KBM-7 (cell line): ENCODE measurements at regions not wholly inside any gene's neighbourhood (a gene's known extent, or its start where the extent isn't known, plus 50 kb on each side); places are given as distances from the start of the nearest gene placed in this dataset.

Source experiments
- DNase-seq: peaks from one replicate; pipeline ENCODE4 v3.0.0-alpha.2; 2015
- in situ Hi-C: fragments of 300-500 bp; cut with MboI; formaldehyde crosslinking; loops from 2 replicates; pipeline ENCODE4 v1.14.3; 2020; ENCODE audit warnings: low sequenced_read_pairs, low pct_unique_long_range_greater_than_20kb, mixed read lengths

- DNase-seq: no peak
- in situ Hi-C loops: no loop called here
Observed at GRCh38 chr7:26051021-26051420, 101.0 kb upstream of the NFE2L3 start.

GRCh38 chr7:26052706-26053105 lies 99.3 kb upstream of the NFE2L3 start:
- in situ Hi-C loops: no loop called here
- no peak for DNase-seq

DNA sequence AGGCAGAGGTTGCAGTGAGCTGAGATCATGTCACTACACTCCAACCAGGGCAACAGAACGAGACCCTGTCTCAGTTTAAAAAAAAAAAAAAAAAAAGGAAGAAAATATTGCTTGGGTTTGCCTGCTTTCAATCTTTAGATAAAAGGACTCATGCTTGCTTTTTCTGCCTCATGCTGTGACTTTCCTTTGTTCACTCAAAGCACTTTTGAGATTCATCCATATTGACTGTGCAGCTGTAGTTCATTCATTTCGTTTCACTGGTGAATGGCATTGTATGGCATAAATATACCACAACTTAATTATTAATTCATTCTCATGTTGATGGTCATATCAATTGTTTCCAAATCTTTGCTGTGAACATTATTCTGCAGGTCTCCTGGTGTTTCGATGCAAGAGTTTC lies 97.6 kb upstream of the NFE2L3 start:
- no peak for DNase-seq
- in situ Hi-C loops: no loop called here

DNA sequence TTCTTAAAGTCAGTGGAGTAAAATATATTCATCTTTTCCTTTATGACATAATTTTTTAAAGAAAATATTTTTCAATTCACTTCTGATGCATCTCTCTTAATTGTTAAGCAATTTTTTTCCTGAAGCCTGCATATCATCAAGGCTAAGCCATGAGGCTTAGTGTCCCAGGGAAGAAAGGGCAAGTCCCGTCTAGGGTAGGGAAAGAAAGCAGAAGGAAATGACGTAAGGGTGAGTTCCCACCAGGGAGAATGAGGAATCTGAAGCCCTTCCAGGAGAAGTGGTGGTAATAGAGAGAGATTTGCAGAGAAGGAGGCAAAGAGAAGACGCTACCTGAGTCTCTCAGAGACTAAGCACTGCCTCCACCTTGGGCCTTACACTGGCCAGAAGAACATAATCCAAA lies 96.8 kb upstream of the NFE2L3 start:
- in situ Hi-C loops: no loop called here
- no peak for DNase-seq

GRCh38 chr7:26060733-26061677 lies 91.0 kb upstream of the NFE2L3 start:
- no peak for DNase-seq
- in situ Hi-C loops: no loop called here

GRCh38 chr7:26061678-26062603 lies 90.1 kb upstream of the NFE2L3 start:
- DNase-seq: peak; percentile 84
- in situ Hi-C loops: no loop called here

GRCh38 chr7:26065652-26066051 lies 86.3 kb upstream of the NFE2L3 start:
- in situ Hi-C loops: no loop called here
- no peak for DNase-seq

DNA sequence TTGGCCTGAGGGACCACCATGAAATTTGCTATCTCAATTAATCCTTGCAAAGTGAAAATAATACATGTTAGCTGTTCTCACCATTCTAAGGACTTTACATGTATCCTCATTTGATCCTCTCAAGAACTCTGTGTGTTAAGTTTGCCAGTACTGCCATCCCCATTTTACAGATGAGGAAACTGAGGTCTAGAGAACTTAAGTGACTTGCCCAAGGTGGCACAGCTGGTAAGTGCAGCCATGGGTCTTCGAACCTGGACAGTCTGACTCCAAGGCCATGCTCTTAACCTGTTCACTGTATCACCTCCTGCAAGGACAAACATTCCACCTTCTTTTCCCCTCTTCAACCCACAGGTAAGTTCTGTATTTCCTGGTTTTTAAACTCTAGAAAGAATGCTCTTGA lies 85.3 kb upstream of the NFE2L3 start:
- no peak for DNase-seq
- in situ Hi-C loops: no loop called here

DNA sequence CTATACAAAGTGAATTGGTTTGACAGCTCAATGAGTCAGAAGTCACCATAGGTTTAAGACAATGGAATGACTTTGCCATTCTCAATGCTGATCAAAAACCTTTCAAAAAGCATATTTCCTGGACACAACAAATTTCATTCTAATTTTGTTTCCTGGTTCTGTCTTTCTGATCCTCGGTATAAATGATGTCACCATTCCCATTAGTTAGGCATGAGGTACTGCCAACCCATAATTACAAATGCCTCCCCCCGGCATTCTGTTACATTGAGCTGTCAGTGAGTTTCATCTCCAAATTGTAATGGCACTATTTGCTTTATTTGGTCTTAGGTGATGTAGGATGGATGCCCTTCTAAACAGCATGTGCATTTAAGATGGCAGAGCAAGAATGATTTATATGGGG lies 81.7 kb upstream of the NFE2L3 start:
- no peak for DNase-seq
- in situ Hi-C loops: no loop called here

DNA sequence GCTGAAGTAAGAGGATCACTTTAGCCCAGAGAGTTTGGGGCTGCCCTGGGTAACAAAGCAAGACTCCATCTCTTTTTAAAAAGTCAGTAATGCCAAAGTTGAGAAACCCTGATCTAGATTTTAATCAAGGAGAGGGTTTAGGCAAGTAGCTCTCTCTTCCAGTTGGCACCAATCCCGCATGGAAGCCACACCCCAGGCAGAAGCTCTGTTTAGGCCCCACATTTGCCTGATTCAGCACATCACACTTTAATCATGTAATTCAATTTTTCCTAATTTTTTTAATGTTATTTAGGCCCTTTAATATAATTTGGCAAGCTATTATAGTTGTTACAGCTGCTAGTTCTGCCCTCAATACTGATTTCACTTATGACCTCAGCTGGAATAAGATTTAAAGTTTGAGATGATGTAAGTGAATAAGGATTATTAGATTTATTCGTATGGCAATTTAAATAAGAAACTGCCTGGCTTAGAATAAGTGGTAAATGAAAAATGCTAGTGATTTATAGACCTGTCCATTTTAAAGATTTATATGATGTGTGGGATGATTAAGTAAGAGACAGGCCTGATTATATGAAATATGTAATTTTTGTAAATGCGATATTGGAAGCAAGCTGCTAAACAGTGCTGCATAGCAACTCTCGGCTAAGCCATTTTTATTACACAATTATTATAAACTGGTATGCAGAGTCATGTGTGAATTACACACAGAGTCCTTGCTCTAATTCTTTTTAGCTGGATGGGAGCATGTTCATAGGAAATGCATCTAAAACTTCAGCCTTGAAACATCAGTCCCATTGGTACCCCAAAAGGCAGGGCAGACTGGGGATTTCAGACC lies 80.2 kb upstream of the NFE2L3 start:
- no peak for DNase-seq
- in situ Hi-C loops: no loop called here

GRCh38 chr7:26073041-26073440 lies 79.0 kb upstream of the NFE2L3 start:
- DNase-seq: no peak
- in situ Hi-C loops: no loop called here

DNA sequence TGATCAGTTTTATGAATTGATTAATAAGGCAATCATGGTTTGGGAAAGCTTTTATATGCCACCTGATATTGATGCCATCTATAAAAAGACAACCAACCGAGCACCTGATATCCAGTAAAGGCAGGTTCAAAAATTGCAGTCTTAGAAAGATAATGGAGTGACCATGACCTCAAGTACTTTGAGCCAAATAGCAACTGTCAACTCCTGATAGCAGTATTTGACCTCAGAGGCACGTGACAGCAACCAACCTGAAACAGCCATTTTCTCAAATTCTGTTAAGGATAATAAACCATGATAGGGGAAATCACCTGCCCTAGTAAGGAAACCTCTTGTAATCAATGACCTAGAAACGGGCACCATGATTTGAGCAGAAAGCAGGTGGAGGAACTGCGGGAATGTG lies 77.1 kb upstream of the NFE2L3 start:
- in situ Hi-C loops: loop anchor here (25.0 kb wide), 1 partner anchor 287 kb away; no protein-coding TSS in a partner anchor
- DNase-seq: no peak

GRCh38 chr7:26076691-26077090 lies 75.3 kb upstream of the NFE2L3 start:
- in situ Hi-C loops: loop anchor here (25.0 kb wide), 1 partner anchor 286 kb away; no protein-coding TSS in a partner anchor
- DNase-seq: no peak

DNA sequence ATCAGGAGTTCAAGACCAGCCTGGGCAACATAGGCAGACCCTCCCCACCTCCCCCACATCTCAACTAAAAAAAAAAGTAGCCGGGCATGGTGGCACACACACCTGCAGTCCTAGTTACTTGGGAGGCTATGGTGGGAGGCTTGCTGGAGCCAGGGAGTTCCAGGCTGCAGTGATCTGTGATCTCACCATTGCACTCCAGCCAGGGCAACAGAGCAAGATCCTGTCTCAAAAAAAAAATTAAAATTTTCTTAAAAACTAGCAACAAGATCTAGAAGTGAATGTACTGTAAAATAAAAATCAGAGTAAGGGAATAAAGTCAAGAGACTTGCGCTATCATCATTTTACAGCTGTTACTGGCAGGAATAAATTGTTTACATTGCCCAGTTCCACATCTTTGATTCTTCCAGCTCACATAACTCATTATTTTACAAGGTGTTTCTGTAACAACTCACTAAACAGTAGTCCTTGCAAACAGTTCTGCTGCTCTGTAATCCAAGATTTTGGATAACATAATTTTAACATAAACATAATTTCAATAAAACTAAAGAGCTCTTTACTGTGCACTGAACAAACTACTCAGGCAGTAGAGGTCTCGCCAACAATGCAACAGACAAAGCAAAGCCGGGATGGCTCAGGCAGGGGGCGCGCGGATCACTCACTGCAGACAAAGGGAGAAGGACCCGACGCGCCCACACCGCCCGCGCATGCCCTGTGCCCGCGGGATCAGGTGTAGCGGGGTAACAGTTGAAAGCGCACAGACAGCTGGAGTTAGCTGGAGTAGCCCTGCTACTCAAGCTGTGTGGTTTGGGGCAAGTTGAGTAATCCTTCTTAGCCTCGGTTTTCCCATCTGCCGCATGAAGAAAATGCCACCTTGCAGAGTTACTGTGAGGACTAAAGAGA lies 73.3 kb upstream of the NFE2L3 start:
- peak; percentile 87 for DNase-seq
- in situ Hi-C loops: loop anchor here (25.0 kb wide), 1 partner anchor 284 kb away; no protein-coding TSS in a partner anchor

- no peak for DNase-seq
- in situ Hi-C loops: loop anchor here (25.0 kb wide), 1 partner anchor 281 kb away; no protein-coding TSS in a partner anchor
Observed at GRCh38 chr7:26081638-26082037, 70.4 kb upstream of the NFE2L3 start.

- in situ Hi-C loops: loop anchor here (25.0 kb wide), 1 partner anchor 279 kb away; no protein-coding TSS in a partner anchor
- no peak for DNase-seq
Observed at GRCh38 chr7:26083113-26083512, 68.9 kb upstream of the NFE2L3 start.

DNA sequence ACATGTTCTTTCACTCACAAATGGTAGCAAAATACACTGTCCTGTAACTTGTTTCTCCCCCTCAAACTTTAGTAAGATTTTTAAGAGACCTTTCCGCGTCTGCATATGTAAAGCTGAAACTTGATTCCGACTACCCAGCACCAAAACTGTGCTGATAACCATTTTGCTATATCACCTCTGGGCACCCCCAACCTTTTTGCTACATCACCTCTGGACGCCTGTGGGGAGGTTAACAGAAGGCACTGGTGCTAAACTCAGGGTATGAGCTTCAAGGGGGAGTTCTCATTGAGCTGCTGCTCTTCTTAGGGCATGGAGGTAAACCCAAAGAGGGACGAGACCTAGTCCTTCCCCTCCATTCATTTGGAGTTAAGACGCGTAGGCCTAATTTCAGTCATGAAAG lies 67.6 kb upstream of the NFE2L3 start:
- no peak for DNase-seq
- in situ Hi-C loops: loop anchor here (25.0 kb wide), 1 partner anchor 278 kb away; no protein-coding TSS in a partner anchor

DNA sequence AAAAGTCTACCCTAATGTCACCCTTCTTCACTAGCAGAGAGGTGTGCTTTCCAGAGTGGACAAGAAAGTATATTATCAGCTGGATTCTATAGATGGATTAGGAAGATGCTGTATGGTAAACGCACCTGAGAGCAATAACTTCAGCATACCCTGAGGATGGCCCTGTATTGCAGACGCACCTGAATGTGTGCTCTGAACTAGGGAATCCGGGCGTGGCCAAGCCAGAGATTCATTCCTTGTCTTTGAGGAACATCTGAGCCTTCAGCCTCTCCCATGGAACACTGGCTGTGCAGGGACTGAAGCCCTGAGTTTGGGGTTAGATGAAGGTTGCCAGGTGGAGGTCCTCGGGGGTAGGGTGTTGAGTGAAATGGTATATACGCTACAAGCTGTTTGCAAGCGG lies 66.2 kb upstream of the NFE2L3 start:
- no peak for DNase-seq
- in situ Hi-C loops: loop anchor here (25.0 kb wide), 1 partner anchor 277 kb away; no protein-coding TSS in a partner anchor
